AG09319 (cell line): ENCODE measurements at regions not wholly inside any gene's neighbourhood (a gene's known extent, or its start where the extent isn't known, plus 50 kb on each side); places are given as distances from the start of the nearest gene placed in this dataset.

Experiments
- DNase-seq: peaks from one replicate; pipeline ENCODE4 v3.0.0-alpha.2; 2010; ENCODE audit warnings: low read depth; ENCODE audit errors: extremely low read depth
- CTCF ChIP-seq: IDR thresholded peaks from 2 replicates; pipeline ENCODE4 v1.5.1; 2011; ENCODE audit warnings: low read depth, mild to moderate bottlenecking, inconsistent platforms, low read length, moderate library complexity

GRCh38 chr6:90432937-90433336 is 136.3 kb upstream of the BACH2 start:
- no peak for TF ChIP-seq CTCF
- no peak for DNase-seq

- no peak for TF ChIP-seq CTCF
- DNase-seq = no peak
These were observed 135.6 kb upstream of the BACH2 start for GRCh38 chr6:90432041-90432775.

- no peak for TF ChIP-seq CTCF
- DNase-seq = no peak
These were observed 134.9 kb upstream of the BACH2 start for GRCh38 chr6:90431576-90431975.

GRCh38 chr6:90429713-90430112 is 133.1 kb upstream of the BACH2 start:
- TF ChIP-seq CTCF = no peak
- no peak for DNase-seq

- TF ChIP-seq CTCF = no peak
- no peak for DNase-seq
These were observed 131.9 kb upstream of the BACH2 start for GRCh38 chr6:90428514-90428913.

GRCh38 chr6:90425161-90425641 is 128.6 kb upstream of the BACH2 start:
- TF ChIP-seq CTCF = no peak
- no peak for DNase-seq

- no peak for DNase-seq
- TF ChIP-seq CTCF = no peak
These were observed 127.9 kb upstream of the BACH2 start for GRCh38 chr6:90424580-90424979.
